Endothelial cell (in vitro differentiated cells): ENCODE measurements at regions not wholly inside any gene's neighbourhood (a gene's known extent, or its start where the extent isn't known, plus 50 kb on each side); places are given as distances from the start of the nearest gene placed in this dataset.
A peak's percentile ranks its signal among the peaks of the same experiment; 100 is the strongest.

Experiments used
- DNase-seq: peaks from one replicate; pipeline ENCODE4 v3.0.0; 2021; ENCODE audit warnings: low spot score
- H3K27ac Mint-ChIP-seq: one replicate; pipeline ENCODE4 v1.8.0; 2021; ENCODE audit warnings: mixed read lengths, inconsistent platforms; ENCODE audit not compliant: unreplicated experiment
- H3K27me3 Mint-ChIP-seq: one replicate; pipeline ENCODE4 v1.8.0; 2021; ENCODE audit warnings: mild to moderate bottlenecking, moderate library complexity, mixed read lengths, inconsistent platforms; ENCODE audit not compliant: unreplicated experiment
- H3K36me3 Mint-ChIP-seq: one replicate; pipeline ENCODE4 v1.8.0; 2021; ENCODE audit warnings: mild to moderate bottlenecking, low read depth, mixed read lengths, inconsistent platforms; ENCODE audit not compliant: unreplicated experiment
- H3K4me1 Mint-ChIP-seq: one replicate; pipeline ENCODE4 v1.8.0; 2021; ENCODE audit warnings: mild to moderate bottlenecking, mixed read lengths, inconsistent platforms; ENCODE audit not compliant: unreplicated experiment
- H3K4me3 Mint-ChIP-seq: one replicate; pipeline ENCODE4 v1.8.0; 2021; ENCODE audit warnings: mild to moderate bottlenecking, mixed read lengths, inconsistent platforms; ENCODE audit not compliant: unreplicated experiment
- H3K9me3 Mint-ChIP-seq: one replicate; pipeline ENCODE4 v1.8.0; 2021; ENCODE audit warnings: mixed read lengths, inconsistent platforms; ENCODE audit not compliant: unreplicated experiment
- CTCF ChIP-seq: fragments of 200-600 bp; sonication (generic); IDR thresholded peaks from one replicate; pipeline ENCODE4 v1.5.0; 2021; ENCODE audit warnings: antibody characterized with exemption; ENCODE audit not compliant: unreplicated experiment

DNA sequence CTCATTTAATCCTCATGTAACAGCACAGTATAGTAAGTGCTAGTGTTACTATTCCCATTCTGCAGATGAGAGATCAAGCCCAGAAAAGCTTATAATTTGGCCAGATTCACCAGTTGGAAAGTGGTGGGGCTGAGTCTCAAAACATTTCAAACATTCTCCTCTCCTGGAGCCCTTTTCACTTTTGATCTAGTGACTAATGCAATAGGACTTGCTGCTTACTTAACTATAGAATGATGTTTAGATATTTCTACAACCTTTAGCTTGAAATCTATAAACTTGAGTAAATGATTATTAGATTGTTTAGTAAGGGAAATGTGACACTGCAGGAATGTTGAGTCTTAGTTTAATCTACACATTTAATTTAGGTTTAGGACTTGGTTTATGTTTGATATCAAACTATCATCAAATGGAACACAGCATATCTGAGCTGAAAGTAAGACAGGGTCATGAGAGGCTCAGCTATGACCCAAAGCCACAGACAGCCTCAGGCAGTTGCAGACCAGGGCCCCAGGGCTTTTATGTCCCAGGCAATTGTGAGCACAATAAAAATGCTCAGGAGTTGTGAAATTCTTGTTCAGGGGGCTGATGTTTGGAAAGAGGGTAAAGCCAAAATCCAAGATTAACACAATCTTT is 199.5 kb upstream of the HS3ST1 start:
- peaks cover 3% of the 10 kb centered on the region for H3K27me3 Mint-ChIP-seq
- TF ChIP-seq CTCF = no peak
- H3K9me3 Mint-ChIP-seq = no peaks in the 10 kb centered on the region
- H3K4me3 Mint-ChIP-seq = no peak overlapping the region
- DNase-seq = no peak
- H3K36me3 Mint-ChIP-seq = no peaks in the 10 kb centered on the region
- no peaks in the 10 kb centered on the region for H3K4me1 Mint-ChIP-seq
- H3K27ac Mint-ChIP-seq = no peak overlapping the region

DNA sequence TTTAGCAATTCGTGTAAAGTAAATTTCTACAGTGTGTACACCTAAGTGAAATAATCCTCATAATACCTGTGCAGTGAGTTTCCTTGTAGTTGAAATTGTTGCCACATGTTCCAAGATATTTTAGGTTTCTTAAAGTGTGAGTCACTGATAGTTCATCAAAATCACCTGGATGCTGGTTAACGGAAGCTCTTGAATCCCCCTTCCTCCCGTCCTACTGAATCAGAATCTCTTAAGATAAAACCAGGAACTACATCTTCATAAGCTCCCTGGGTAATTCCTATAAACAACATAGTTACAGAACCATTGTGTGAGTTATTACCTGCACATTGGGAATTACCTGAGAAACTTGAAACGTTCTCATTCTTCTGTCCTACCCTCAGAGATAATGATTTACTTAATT is 197.4 kb upstream of the HS3ST1 start:
- H3K36me3 Mint-ChIP-seq = no peaks in the 10 kb centered on the region
- H3K27ac Mint-ChIP-seq = no peak overlapping the region
- peaks cover 5% of the 10 kb centered on the region for H3K27me3 Mint-ChIP-seq
- no peak overlapping the region for H3K4me3 Mint-ChIP-seq
- no peak for TF ChIP-seq CTCF
- DNase-seq = no peak
- H3K9me3 Mint-ChIP-seq = no peaks in the 10 kb centered on the region
- H3K4me1 Mint-ChIP-seq = peaks cover 3% of the 10 kb centered on the region

GRCh38 chr4:11625211-11625610 is 196.5 kb upstream of the HS3ST1 start:
- peaks cover 5% of the 10 kb centered on the region for H3K27me3 Mint-ChIP-seq
- DNase-seq = no peak
- H3K4me1 Mint-ChIP-seq = peaks cover 3% of the 10 kb centered on the region
- no peak overlapping the region for H3K4me3 Mint-ChIP-seq
- H3K36me3 Mint-ChIP-seq = no peaks in the 10 kb centered on the region
- no peak overlapping the region for H3K27ac Mint-ChIP-seq
- no peaks in the 10 kb centered on the region for H3K9me3 Mint-ChIP-seq
- TF ChIP-seq CTCF = no peak

DNA sequence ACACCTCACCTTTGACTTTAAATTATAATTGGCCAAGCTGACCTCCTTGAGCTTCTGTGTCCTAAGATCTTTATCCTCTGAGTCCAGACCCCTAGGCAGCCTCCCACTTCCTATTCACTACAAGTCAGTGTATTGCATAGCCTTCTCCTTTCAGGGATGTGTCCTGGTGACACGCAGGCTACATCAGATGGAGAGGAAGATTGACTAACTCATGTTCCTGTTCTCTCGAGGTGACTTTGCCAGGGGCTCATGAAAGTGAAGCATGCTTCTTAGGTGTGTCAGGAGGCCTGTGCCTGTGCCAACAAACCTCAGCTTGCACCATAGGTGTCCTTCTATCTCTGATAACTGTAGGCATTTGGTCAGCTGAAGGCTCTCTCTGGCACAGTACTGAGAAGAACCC is 195.7 kb upstream of the HS3ST1 start:
- DNase-seq = no peak
- H3K4me1 Mint-ChIP-seq = peaks cover 3% of the 10 kb centered on the region
- H3K4me3 Mint-ChIP-seq = no peak overlapping the region
- no peak for TF ChIP-seq CTCF
- H3K27me3 Mint-ChIP-seq = peaks cover 3% of the 10 kb centered on the region
- no peaks in the 10 kb centered on the region for H3K36me3 Mint-ChIP-seq
- no peak overlapping the region for H3K27ac Mint-ChIP-seq
- no peaks in the 10 kb centered on the region for H3K9me3 Mint-ChIP-seq

- Mint-ChIP-seq H3K4me3 (no peak overlapping the region), H3K36me3 (no peaks in the 10 kb centered on the region), H3K27me3 (peaks cover 3% of the 10 kb centered on the region), H3K9me3 (no peaks in the 10 kb centered on the region), H3K27ac (no peak overlapping the region), H3K4me1 (peaks cover 3% of the 10 kb centered on the region)
- DNase-seq = peak; percentile 5
- no peak for TF ChIP-seq CTCF
These were observed 195.0 kb upstream of the HS3ST1 start for GRCh38 chr4:11623726-11624037.
